A673 (cell line): ENCODE measurements at regions not wholly inside any gene's neighbourhood (a gene's known extent, or its start where the extent isn't known, plus 50 kb on each side); places are given as distances from the start of the nearest gene placed in this dataset.
A peak's percentile ranks its signal among the peaks of the same experiment; 100 is the strongest.

ENCODE experiments used
- BruUV-seq: library from RNA; stranded (reverse); fragments of 400-500 nt; replicated peaks from 2 replicates; lab custom pipeline; 2021; lab: Mats Ljungman, UMichigan
- CTCF ChIA-PET: fragments of 300-600 bp; sonication (Branson Sonifier 250); formaldehyde crosslinking; loops from one replicate; lab custom pipeline; 2022; ENCODE audit warnings: antibody characterized with exemption; lab: Charles Lee
- POLR2A ChIA-PET: fragments of 300-600 bp; sonication (Branson Sonifier 250); formaldehyde crosslinking; loops from one replicate; lab custom pipeline; 2022; ENCODE audit warnings: antibody characterized with exemption; ENCODE audit not compliant: low non-redundant PET; lab: Charles Lee
- DNase-seq: peaks from one replicate; pipeline ENCODE4 v3.0.0-alpha.2; 2015; ENCODE audit warnings: low spot score
- H3K27ac ChIP-seq: fragments of 200-600 bp; sonication (generic); 2 replicates; pipeline ENCODE4 v1.5.1; 2016; ENCODE audit warnings: mixed run types, low read depth, mild to moderate bottlenecking, mixed read lengths, antibody characterized with exemption, low read length; ENCODE audit not compliant: poor library complexity, severe bottlenecking
- H3K27me3 ChIP-seq: fragments of 200-600 bp; sonication (generic); replicated peaks from 2 replicates; pipeline ENCODE4 v1.6.1; 2017; ENCODE audit warnings: mixed run types, low read depth, mild to moderate bottlenecking, mixed read lengths, antibody characterized with exemption, low read length; ENCODE audit not compliant: insufficient read depth, poor library complexity
- H3K36me3 ChIP-seq: fragments of 200-600 bp; sonication (generic); 2 replicates; pipeline ENCODE4 v1.6.1; 2016; ENCODE audit warnings: mixed run types, mild to moderate bottlenecking, mixed read lengths, antibody characterized with exemption, low read length; ENCODE audit not compliant: insufficient read depth, poor library complexity, severe bottlenecking
- H3K4me1 ChIP-seq: fragments of 200-600 bp; sonication (generic); 2 replicates; pipeline ENCODE4 v1.6.1; 2017; ENCODE audit warnings: mixed run types, mild to moderate bottlenecking, mixed read lengths, antibody characterized with exemption, low read length; ENCODE audit not compliant: insufficient read depth, poor library complexity, severe bottlenecking
- H3K4me3 ChIP-seq: fragments of 200-600 bp; sonication (generic); 2 replicates; pipeline ENCODE4 v1.5.1; 2016; ENCODE audit warnings: low read depth, mixed run types, mild to moderate bottlenecking, mixed read lengths, low read length; ENCODE audit not compliant: poor library complexity, severe bottlenecking
- H3K9me3 ChIP-seq: fragments of 200-600 bp; sonication (generic); 2 replicates; pipeline ENCODE4 v1.6.1; 2016; ENCODE audit warnings: mixed run types, low read depth, mild to moderate bottlenecking, mixed read lengths, antibody characterized with exemption, low read length; ENCODE audit not compliant: poor library complexity, severe bottlenecking
- EZH2 ChIP-seq: fragments of 200-600 bp; sonication (generic); IDR thresholded peaks from 2 replicates; pipeline ENCODE4 v1.6.1; 2017; ENCODE audit warnings: borderline replicate concordance, low read depth, mild to moderate bottlenecking, mixed read lengths, antibody characterized with exemption, low read length; ENCODE audit not compliant: poor library complexity, severe bottlenecking
- intact Hi-C: fragments of 100-400 bp; cut with micrococcal nuclease; formaldehyde crosslinking; loops from one replicate; pipeline ENCODE4 v1.10.0; 2022; ENCODE audit not compliant: unreplicated experiment
- TF ChIP-seq, protein P1 (sequence below): fragments of 300-800, 200-600 bp; sonication (generic); conservative IDR thresholded peaks from 2 replicates; pipeline ENCODE4 v1.5.1; 2017; ENCODE audit warnings: low read depth, mild to moderate bottlenecking, antibody characterized with exemption, low read length, moderate library complexity, mixed read lengths

DNA sequence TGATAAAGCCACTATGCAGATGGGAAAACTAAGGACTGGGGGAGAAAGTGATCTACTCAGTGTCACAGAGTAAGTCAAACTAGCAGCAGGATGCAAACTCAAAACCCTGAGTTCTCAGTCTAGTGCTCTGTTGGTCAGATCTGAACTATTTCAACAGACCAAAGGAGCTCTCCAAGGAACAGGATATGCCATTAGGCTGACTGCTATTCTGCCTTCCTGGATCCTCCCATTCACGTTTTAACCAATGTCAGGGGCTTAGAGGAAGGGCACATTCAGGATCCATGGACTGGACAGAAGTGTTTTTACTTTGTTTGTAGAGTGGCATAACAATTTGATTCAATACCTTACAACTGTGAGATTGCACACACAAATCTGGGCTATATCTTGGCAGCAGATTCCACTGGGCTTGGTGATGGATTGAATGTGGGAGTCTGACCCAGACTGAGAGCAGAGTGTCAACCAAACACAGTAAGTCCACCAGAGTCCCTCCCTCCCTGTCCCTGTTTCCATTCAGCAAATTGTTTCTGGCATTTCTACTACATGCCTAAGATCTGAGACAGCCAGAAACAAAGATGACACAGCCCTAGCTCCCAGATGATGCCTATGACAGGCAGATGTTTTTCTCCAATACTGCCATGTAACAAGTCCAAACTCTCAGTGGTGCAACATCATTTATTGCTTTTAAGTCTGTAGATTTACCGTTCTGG, 337.8 kb upstream of the CDH5 start:
- Histone ChIP-seq H3K4me3 (no peak overlapping the region), H3K4me1 (no peaks in the 10 kb centered on the region), H3K27me3 (no peaks in the 10 kb centered on the region), H3K36me3 (no peaks in the 10 kb centered on the region), H3K9me3 (peaks cover 5% of the 10 kb centered on the region), H3K27ac (no peak overlapping the region)
- no TSS peak for BruUV-seq
- intact Hi-C loops: loop anchor here (10.0 kb wide), 1 partner anchor 484 kb away; no protein-coding TSS in a partner anchor
- CTCF ChIA-PET: no interaction called here
- TF ChIP-seq, protein P1, sequence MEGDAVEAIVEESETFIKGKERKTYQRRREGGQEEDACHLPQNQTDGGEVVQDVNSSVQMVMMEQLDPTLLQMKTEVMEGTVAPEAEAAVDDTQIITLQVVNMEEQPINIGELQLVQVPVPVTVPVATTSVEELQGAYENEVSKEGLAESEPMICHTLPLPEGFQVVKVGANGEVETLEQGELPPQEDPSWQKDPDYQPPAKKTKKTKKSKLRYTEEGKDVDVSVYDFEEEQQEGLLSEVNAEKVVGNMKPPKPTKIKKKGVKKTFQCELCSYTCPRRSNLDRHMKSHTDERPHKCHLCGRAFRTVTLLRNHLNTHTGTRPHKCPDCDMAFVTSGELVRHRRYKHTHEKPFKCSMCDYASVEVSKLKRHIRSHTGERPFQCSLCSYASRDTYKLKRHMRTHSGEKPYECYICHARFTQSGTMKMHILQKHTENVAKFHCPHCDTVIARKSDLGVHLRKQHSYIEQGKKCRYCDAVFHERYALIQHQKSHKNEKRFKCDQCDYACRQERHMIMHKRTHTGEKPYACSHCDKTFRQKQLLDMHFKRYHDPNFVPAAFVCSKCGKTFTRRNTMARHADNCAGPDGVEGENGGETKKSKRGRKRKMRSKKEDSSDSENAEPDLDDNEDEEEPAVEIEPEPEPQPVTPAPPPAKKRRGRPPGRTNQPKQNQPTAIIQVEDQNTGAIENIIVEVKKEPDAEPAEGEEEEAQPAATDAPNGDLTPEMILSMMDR: no peak
- TF ChIP-seq EZH2: no peak
- POLR2A ChIA-PET: no interaction called here
- DNase-seq: no peak

DNA sequence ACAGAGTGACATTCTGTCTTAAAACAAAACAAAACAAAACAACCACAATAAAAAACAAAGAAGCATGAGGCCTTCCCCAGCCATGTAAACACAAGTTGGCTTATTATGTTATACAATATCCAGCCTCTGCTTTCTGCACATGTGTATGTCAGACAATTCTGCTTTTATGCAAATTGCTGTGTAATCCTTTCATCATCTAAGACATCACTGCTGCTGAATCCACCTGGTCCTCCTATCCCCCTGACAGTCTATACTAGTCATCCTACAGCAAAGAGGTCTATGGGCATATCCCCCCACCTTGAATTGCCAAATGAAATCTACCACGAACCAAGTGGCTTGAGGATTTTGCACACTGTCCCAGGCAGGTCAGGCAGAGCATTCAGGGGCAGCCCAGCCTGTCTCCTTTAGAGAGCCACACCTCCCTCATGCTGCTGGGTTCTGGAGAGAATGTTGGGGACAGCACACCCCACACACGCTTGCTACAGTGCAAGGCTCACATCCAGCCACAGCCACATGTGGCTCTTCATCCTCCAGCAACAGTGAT, 339.6 kb upstream of the CDH5 start:
- no peaks in the 10 kb centered on the region for H3K4me1 ChIP-seq
- TF ChIP-seq EZH2: no peak
- TF ChIP-seq, protein P1: no peak
- ChIA-PET POLR2A (no interaction called here), CTCF (no interaction called here)
- DNase-seq: no peak
- no peak overlapping the region for H3K4me3 ChIP-seq
- BruUV-seq: no TSS peak
- no peak overlapping the region for H3K27ac ChIP-seq
- intact Hi-C loops: loop anchor here (10.0 kb wide), 1 partner anchor 482 kb away; no protein-coding TSS in a partner anchor
- H3K9me3 ChIP-seq: peaks cover 7% of the 10 kb centered on the region
- no peaks in the 10 kb centered on the region for H3K36me3 ChIP-seq
- H3K27me3 ChIP-seq: no peaks in the 10 kb centered on the region

DNA sequence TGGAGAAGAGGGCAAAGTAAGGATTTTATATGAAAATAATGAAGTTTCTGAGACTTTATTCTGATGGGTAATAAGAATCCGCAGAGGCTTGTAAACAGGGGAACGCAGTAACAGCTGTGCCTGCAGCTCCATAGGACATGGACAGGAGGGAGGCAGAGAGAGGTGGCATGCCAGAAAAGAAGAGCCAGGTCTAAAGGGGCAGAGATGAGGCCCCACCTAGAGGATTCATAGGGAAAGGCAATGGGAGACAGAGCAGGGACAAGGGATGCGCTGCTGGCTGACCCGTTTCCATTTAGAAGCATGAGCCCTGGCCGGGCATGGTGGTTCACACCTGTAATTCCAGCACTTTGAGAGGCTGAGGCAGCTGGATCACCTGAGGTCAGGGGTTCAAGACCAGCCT, 340.3 kb upstream of the CDH5 start:
- Histone ChIP-seq H3K4me1 (no peaks in the 10 kb centered on the region), H3K36me3 (no peaks in the 10 kb centered on the region), H3K27me3 (no peaks in the 10 kb centered on the region), H3K9me3 (peaks cover 7% of the 10 kb centered on the region), H3K4me3 (no peak overlapping the region), H3K27ac (no peak overlapping the region)
- DNase-seq: peak; percentile 45
- TF ChIP-seq, protein P1: peak; percentile 41
- no peak for TF ChIP-seq EZH2
- intact Hi-C loops: loop anchor here (10.0 kb wide), 1 partner anchor 481 kb away; no protein-coding TSS in a partner anchor
- BruUV-seq: no TSS peak
- ChIA-PET POLR2A (no interaction called here), CTCF (no interaction called here)
